Activated naive CD4-positive, alpha-beta T cell treated with anti-CD3 and anti-CD28 coated beads for 36 hours (primary cell): ENCODE measurements at regions not wholly inside any gene's neighbourhood (a gene's known extent, or its start where the extent isn't known, plus 50 kb on each side); places are given as distances from the start of the nearest gene placed in this dataset.
"Not testable (repeated sequence)": the region's sequence is repeated elsewhere in the genome, so short reads cannot be mapped to it uniquely, and the experiment has no call there.

Experiments used
- CTCF ChIA-PET: fragments of 350-600 bp; sonication (Branson Sonifier 250); formaldehyde crosslinking; loops from one replicate; lab custom pipeline; 2021; ENCODE audit warnings: antibody characterized with exemption; lab: Charles Lee
- DNase-seq: peaks from one replicate; pipeline ENCODE4 v3.0.0-alpha.2; 2020
- H3K27ac Mint-ChIP-seq: one replicate; pipeline ENCODE4 v1.8.0; 2021; ENCODE audit warnings: mild to moderate bottlenecking, mixed read lengths
- H3K27me3 Mint-ChIP-seq: one replicate; pipeline ENCODE4 v1.8.0; 2021; ENCODE audit warnings: low read depth, mixed read lengths
- H3K36me3 Mint-ChIP-seq: one replicate; pipeline ENCODE4 v1.8.0; 2021; ENCODE audit warnings: low read depth, mixed read lengths
- H3K4me1 Mint-ChIP-seq: one replicate; pipeline ENCODE4 v1.8.0; 2021; ENCODE audit warnings: low read depth, mixed read lengths
- H3K4me3 Mint-ChIP-seq: one replicate; pipeline ENCODE4 v1.8.0; 2021; ENCODE audit warnings: mild to moderate bottlenecking, moderate library complexity, mixed read lengths
- H3K9me3 Mint-ChIP-seq: one replicate; pipeline ENCODE4 v1.8.0; 2021; ENCODE audit warnings: mixed read lengths
- intact Hi-C: fragments of 100-400 bp; cut with micrococcal nuclease; formaldehyde crosslinking; loops from one replicate; pipeline ENCODE4 v1.15.1; 2023

DNA sequence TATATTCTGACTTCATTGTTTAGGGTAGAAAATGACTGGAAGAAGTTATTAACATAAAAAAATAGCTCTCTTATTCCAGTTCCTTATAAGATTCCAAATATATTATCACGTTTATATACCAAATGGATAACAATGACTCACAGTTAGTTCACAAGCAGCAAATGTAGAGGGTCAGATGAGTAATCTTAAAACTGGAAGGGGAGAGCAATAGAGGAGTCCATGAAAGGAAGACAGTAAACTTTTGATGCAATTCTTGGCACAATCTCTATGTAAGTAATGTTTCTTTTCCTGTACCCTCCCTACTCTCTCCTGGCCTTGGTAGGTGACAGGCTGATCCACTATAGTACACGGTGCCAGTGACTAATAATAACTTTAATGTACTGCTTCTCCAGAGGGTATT lies 259.0 kb upstream of the TRPC5 start:
- H3K36me3 Mint-ChIP-seq: no peaks in the 10 kb centered on the region
- DNase-seq: no peak
- intact Hi-C loops: no loop called here
- H3K9me3 Mint-ChIP-seq: peaks cover 5% of the 10 kb centered on the region
- no peaks in the 10 kb centered on the region for H3K4me1 Mint-ChIP-seq
- no peak overlapping the region for H3K4me3 Mint-ChIP-seq
- no peak overlapping the region for H3K27ac Mint-ChIP-seq
- CTCF ChIA-PET: no interaction called here
- peaks cover 2% of the 10 kb centered on the region for H3K27me3 Mint-ChIP-seq

DNA sequence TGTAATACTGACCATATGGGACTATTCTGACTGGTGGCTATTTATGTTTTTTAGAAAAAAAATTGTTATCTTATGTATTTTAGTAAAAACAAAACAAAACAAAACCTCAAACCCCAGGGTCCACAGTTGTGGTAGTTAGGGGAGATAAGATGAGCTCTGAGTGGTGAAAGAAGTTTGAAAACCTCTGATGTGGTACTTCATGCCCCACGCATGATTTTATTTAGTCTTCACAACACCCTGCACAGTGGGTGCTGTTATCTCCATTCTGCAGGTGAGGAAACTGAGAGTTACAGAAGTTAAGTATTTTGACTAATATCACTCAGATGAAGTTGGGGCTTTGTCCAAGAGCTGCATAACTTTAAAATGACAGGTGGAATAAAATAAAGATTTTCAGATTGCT lies 230.6 kb upstream of the TRPC5 start:
- H3K27me3 Mint-ChIP-seq: no peaks in the 10 kb centered on the region
- H3K4me3 Mint-ChIP-seq: no peak overlapping the region
- no peaks in the 10 kb centered on the region for H3K9me3 Mint-ChIP-seq
- intact Hi-C loops: no loop called here
- DNase-seq: no peak
- H3K27ac Mint-ChIP-seq: no peak overlapping the region
- no peaks in the 10 kb centered on the region for H3K36me3 Mint-ChIP-seq
- H3K4me1 Mint-ChIP-seq: no peaks in the 10 kb centered on the region
- CTCF ChIA-PET: no interaction called here

DNA sequence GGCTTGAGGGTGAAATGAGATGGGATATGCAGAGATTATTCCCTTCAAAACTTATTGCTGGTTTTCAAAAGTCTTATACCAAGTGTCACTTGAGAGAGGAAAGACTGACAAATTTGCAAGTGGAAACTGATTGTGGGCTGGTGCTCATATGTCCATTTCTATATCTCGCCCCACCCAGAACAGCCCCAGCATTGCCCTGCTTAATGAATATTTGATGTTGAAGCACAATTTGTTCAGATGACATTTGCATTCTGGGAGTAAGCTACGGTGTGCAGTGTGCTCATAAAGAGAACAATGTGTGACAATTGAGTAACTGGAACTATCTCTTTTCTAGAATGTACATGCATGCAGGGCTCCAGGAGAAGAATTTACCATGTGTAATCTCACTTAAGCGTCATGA lies 223.5 kb upstream of the TRPC5 start:
- no peak for DNase-seq
- H3K36me3 Mint-ChIP-seq: no peaks in the 10 kb centered on the region
- no peaks in the 10 kb centered on the region for H3K4me1 Mint-ChIP-seq
- H3K9me3 Mint-ChIP-seq: no peaks in the 10 kb centered on the region
- H3K27me3 Mint-ChIP-seq: peaks cover 3% of the 10 kb centered on the region
- intact Hi-C loops: no loop called here
- H3K4me3 Mint-ChIP-seq: no peak overlapping the region
- CTCF ChIA-PET: no interaction called here
- no peak overlapping the region for H3K27ac Mint-ChIP-seq

DNA sequence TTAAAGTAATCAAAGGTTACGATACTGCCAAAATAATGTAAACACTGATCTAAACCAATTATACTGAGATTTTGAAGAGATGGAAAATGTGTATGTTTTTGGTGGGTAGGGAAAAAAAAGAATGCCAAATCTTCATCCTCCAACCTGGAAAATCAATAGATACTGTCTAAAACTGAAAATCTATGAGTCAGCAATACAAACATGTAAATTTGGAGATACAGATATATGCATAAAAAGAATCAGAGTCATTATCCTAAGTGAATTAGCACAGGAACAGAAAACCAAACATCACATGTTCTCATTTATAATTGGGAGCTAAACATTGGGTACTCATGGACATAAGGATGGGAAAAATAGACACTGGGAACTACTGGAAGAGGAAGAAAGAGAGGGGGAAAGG lies 197.4 kb upstream of the TRPC5 start:
- DNase-seq: no peak
- Mint-ChIP-seq H3K36me3 (no peaks in the 10 kb centered on the region), H3K27ac (no peak overlapping the region), H3K27me3 (no peaks in the 10 kb centered on the region), H3K4me3 (no peak overlapping the region), H3K9me3 (no peaks in the 10 kb centered on the region), H3K4me1 (no peaks in the 10 kb centered on the region)
- CTCF ChIA-PET: no interaction called here
- intact Hi-C loops: no loop called here

DNA sequence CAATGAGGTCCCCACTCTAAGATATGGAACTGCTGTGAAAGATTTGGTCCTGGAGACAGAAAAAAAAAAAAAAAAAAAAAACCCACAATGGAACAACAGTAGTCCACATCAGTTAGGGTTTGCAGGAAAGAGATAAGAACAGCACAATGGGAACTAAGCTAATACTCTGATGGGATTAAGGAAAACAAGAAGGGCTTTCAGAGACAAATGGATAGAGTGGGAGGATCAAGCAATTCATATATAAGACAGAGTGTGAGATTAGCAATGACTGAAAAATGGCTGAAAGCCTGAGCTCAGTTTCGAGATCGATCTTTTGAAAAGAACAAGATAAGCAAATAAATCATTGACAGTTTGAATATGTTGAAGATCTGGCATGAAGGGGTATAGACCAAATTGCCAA lies 188.4 kb upstream of the TRPC5 start:
- H3K4me3 Mint-ChIP-seq: no peak overlapping the region
- no peak overlapping the region for H3K27ac Mint-ChIP-seq
- H3K4me1 Mint-ChIP-seq: no peaks in the 10 kb centered on the region
- H3K36me3 Mint-ChIP-seq: no peaks in the 10 kb centered on the region
- intact Hi-C loops: no loop called here
- DNase-seq: no peak
- no peaks in the 10 kb centered on the region for H3K27me3 Mint-ChIP-seq
- CTCF ChIA-PET: no interaction called here
- H3K9me3 Mint-ChIP-seq: no peaks in the 10 kb centered on the region

DNA sequence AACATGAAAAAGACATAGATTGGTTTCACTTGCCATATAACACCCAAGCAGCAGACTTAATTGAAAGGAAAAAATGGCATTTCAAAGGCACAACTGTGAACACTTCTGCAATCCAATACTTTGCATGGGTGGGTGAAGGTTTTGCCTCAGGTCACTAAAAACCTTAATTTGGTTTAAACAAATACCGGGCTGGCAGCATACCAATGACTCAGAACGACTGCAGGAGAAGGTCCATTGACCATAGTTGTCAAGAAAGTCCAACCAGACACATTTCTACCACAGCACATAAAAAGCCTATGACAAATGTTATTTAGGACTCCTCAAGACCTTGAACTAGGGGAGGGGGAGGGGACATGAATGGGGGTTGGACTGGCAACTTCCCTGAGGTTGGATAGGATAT lies 183.6 kb upstream of the TRPC5 start:
- no peaks in the 10 kb centered on the region for H3K27me3 Mint-ChIP-seq

DNA sequence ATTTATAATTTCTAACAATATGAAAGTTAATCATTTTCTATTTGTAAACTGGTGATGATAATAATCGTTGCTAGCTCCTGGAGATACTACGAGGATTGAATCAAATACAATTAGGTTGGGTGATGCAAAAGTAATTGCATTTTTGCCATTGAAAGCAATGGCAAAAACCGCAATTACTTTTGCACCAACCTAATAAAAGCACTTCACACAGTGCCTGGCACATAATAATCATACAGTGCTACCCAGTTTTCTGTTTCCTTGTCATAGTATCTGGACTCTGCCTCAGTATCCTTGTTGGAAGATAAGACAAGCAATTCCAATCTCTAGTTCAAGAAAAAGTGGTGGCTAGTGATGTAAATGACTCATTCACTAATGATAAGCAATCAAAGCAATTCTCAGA lies 176.8 kb upstream of the TRPC5 start:
- Mint-ChIP-seq H3K4me3 (no peak overlapping the region), H3K9me3 (no peaks in the 10 kb centered on the region), H3K36me3 (no peaks in the 10 kb centered on the region), H3K27ac (no peak overlapping the region), H3K27me3 (no peaks in the 10 kb centered on the region), H3K4me1 (no peaks in the 10 kb centered on the region)
- DNase-seq: no peak
- CTCF ChIA-PET: no interaction called here
- intact Hi-C loops: no loop called here

More for the DNA sequence above, 183.6 kb upstream of the TRPC5 start:
- H3K27ac Mint-ChIP-seq: no peak overlapping the region
- H3K4me3 Mint-ChIP-seq: no peak overlapping the region
- H3K4me1 Mint-ChIP-seq: no peaks in the 10 kb centered on the region
- intact Hi-C loops: no loop called here
- no peaks in the 10 kb centered on the region for H3K9me3 Mint-ChIP-seq
- CTCF ChIA-PET: no interaction called here
- H3K36me3 Mint-ChIP-seq: no peaks in the 10 kb centered on the region
- no peak for DNase-seq

DNA sequence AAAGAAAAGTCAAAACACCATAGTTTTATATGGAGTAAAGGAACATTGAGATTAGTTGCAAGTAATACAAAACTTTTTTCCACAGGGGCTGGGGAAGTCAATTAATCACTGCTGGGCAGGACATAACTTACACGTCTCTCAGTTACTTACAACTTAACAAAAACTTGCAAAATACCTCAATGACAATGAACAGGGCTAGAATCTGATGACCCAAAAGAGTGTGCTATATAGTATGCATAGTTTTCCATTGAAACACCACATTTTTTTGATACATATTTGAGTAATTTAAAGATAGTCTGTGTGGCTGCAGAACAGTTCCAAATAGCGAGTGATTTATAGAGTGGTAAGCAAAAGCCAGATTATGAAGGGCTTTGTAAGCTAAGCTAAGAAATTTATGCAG lies 172.3 kb upstream of the TRPC5 start:
- CTCF ChIA-PET: no interaction called here
- DNase-seq: no peak
- intact Hi-C loops: no loop called here
- Mint-ChIP-seq H3K4me3 (no peak overlapping the region), H3K36me3 (no peaks in the 10 kb centered on the region), H3K9me3 (no peaks in the 10 kb centered on the region), H3K4me1 (no peaks in the 10 kb centered on the region), H3K27ac (no peak overlapping the region), H3K27me3 (no peaks in the 10 kb centered on the region)

DNA sequence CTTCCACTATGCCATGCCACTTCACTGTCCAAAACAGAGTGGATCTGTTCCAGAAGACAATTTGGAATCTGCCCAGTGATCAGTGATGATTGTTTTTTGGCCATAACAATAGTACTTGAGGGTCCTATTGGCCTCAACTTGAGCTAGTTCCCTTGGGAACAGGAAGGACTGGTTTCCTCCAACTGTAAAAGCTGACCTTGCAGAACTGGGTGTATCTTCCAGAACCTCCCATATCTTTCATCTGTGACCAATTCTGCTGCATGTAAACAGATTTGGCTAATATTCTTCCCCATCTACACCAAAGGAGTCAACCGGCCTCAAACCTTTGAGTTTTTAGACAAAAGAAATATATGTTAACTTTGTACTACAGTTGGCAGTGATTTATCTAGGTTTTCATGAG lies 165.1 kb upstream of the TRPC5 start:
- Mint-ChIP-seq H3K27me3 (no peaks in the 10 kb centered on the region), H3K9me3 (no peaks in the 10 kb centered on the region), H3K27ac (no peak overlapping the region), H3K4me1 (no peaks in the 10 kb centered on the region), H3K36me3 (no peaks in the 10 kb centered on the region), H3K4me3 (no peak overlapping the region)
- intact Hi-C loops: no loop called here
- CTCF ChIA-PET: no interaction called here
- DNase-seq: no peak

DNA sequence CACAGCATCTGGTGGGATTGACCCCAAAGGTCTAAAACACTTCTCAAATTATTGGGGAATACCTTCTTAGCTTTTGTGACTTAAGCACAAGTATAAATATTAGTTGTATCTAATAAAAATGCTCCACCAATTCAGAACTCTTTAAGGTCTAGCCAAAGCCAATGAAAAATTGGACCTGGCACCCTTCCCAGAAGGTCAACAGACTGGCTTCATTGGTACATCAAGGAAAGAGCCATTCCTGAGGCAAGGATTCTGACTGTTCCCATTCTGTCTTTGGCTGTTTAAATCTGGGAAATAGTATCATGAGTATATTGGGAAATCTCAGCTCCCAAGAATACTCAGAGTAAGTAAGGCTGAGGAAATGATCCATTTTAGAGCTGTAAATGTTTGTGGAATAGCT lies 153.0 kb upstream of the TRPC5 start:
- no peaks in the 10 kb centered on the region for H3K36me3 Mint-ChIP-seq
- no peaks in the 10 kb centered on the region for H3K4me1 Mint-ChIP-seq
- no peaks in the 10 kb centered on the region for H3K9me3 Mint-ChIP-seq
- no peak overlapping the region for H3K27ac Mint-ChIP-seq
- H3K27me3 Mint-ChIP-seq: no peaks in the 10 kb centered on the region
- H3K4me3 Mint-ChIP-seq: no peak overlapping the region
- no peak for DNase-seq
- intact Hi-C loops: no loop called here
- CTCF ChIA-PET: no interaction called here

DNA sequence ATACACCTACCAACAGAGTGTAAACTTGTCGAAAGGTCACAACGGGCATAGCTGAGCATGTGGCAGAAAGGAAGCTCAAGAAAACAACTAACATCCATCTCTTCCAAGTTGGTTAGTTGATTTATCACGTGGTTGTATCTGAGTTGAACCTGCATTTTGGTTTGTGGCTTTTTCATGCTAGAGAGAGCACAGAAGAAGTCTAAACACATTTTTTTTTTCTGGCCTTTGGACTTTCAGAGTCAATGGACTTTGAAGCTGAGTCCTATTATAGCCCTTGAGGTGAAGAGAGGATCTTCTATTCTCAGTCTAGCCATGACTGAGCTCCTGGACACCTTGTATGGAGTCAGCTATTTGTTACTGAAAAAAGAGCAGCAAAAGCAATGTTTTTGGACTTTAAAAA lies 150.6 kb upstream of the TRPC5 start:
- Mint-ChIP-seq H3K4me3 (no peak overlapping the region), H3K36me3 (no peaks in the 10 kb centered on the region), H3K9me3 (no peaks in the 10 kb centered on the region), H3K4me1 (no peaks in the 10 kb centered on the region), H3K27ac (no peak overlapping the region), H3K27me3 (no peaks in the 10 kb centered on the region)
- CTCF ChIA-PET: no interaction called here
- intact Hi-C loops: no loop called here
- DNase-seq: no peak

DNA sequence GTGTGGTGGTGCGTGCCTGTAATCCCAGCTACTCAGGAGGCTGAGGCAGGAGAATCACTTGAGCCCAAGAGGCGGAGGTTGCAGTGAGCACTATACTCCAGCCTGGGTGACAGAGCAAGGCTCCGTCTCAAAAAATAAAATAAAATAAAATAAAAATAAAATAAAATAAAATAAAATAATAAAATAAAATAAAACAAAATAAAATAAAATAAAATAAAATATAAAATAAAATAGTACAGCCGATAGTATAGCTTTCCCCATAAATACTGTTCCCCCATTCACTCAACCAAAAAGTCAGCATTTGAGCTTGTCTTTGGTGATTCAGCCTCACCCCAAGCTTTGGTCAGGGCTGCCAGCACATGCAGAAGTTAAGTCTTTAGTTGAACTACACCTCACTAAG lies 144.2 kb upstream of the TRPC5 start:
- H3K4me3 Mint-ChIP-seq, H3K27ac Mint-ChIP-seq, H3K9me3 Mint-ChIP-seq, CTCF ChIA-PET, DNase-seq, intact Hi-C loops, H3K27me3 Mint-ChIP-seq, H3K4me1 Mint-ChIP-seq, H3K36me3 Mint-ChIP-seq: not testable (repeated sequence)

DNA sequence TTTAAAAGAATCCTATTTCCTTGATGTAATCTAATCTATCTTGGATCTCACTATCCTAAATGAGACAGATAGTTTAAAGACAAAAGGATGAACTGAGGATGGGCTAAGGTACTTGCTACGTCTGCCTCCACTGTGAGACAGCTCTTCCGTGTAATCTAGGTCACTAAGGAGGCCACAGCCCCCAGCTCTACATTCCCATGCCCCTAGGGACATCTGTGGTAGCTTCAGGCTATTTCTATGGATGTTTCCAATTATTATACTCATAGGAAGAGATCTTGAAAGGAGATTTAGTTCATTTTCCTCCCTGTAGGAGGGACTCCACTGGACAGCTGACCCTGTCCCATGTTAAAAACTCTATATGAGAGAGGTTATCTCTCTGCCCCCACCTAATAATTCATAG lies 140.8 kb upstream of the TRPC5 start:
- CTCF ChIA-PET: no interaction called here
- no peak overlapping the region for H3K4me3 Mint-ChIP-seq
- no peaks in the 10 kb centered on the region for H3K36me3 Mint-ChIP-seq
- H3K27me3 Mint-ChIP-seq: no peaks in the 10 kb centered on the region
- H3K9me3 Mint-ChIP-seq: no peaks in the 10 kb centered on the region
- DNase-seq: no peak
- no peak overlapping the region for H3K27ac Mint-ChIP-seq
- H3K4me1 Mint-ChIP-seq: no peaks in the 10 kb centered on the region
- intact Hi-C loops: no loop called here

DNA sequence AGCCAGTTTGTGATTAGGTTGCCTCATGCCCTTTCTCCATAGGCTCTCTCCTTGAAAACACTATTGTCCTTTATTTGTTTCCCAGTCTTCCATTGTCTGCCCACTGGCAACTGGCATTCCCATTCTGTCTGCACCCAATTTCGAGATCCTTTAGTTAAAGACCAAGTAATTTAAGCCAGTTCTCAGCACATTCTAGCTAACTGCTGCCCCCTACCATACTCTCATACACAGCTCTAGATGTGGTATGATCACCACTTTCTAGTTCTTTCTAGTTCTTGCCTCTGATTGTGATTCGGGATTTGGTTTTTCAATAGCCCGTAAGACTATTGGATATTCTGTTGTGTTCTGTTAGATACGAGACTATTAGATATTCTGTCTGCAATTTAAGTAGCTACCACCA lies 135.8 kb upstream of the TRPC5 start:
- no peaks in the 10 kb centered on the region for H3K27me3 Mint-ChIP-seq
- DNase-seq: no peak
- H3K9me3 Mint-ChIP-seq: no peaks in the 10 kb centered on the region
- H3K4me1 Mint-ChIP-seq: no peaks in the 10 kb centered on the region
- intact Hi-C loops: no loop called here
- H3K36me3 Mint-ChIP-seq: no peaks in the 10 kb centered on the region
- no peak overlapping the region for H3K4me3 Mint-ChIP-seq
- CTCF ChIA-PET: no interaction called here
- H3K27ac Mint-ChIP-seq: no peak overlapping the region
